KG1 (cell line): ENCODE measurements at regions not wholly inside any gene's neighbourhood (a gene's known extent, or its start where the extent isn't known, plus 50 kb on each side); places are given as distances from the start of the nearest gene placed in this dataset.
"Not testable (repeated sequence)": the region's sequence is repeated elsewhere in the genome, so short reads cannot be mapped to it uniquely, and the experiment has no call there.

Experiments
- DNase-seq: peaks from one replicate; lab custom pipeline; 2025; lab: John Stamatoyannopoulos, UW

GRCh38 chr22:26927821-26928220 is 270.4 kb downstream of the MIAT start:
- no peak for DNase-seq

GRCh38 chr22:26931471-26931870 is 274.1 kb downstream of the MIAT start:
- no peak for DNase-seq

GRCh38 chr22:26933105-26933590 is 275.8 kb downstream of the MIAT start:
- DNase-seq = no peak

GRCh38 chr22:26937213-26937612 is 279.8 kb downstream of the MIAT start:
- no peak for DNase-seq

- no peak for DNase-seq
Observed at GRCh38 chr22:26939466-26939865, 282.1 kb downstream of the MIAT start.

GRCh38 chr22:26941896-26942636 is 284.7 kb downstream of the MIAT start:
- no peak for DNase-seq

- no peak for DNase-seq
Observed at GRCh38 chr22:26942637-26942957, 285.2 kb downstream of the MIAT start.

GRCh38 chr22:26945565-26945964 is 288.2 kb downstream of the MIAT start:
- DNase-seq = no peak

GRCh38 chr22:26949193-26949592 is 291.8 kb downstream of the MIAT start:
- no peak for DNase-seq

- DNase-seq = not testable (repeated sequence)
Observed at GRCh38 chr22:26951139-26951538, 293.8 kb downstream of the MIAT start.

- no peak for DNase-seq
Observed at GRCh38 chr22:26952004-26952403, 294.6 kb downstream of the MIAT start.

GRCh38 chr22:26952451-26953011 is 295.1 kb downstream of the MIAT start:
- no peak for DNase-seq

GRCh38 chr22:26953012-26953883 is 295.9 kb downstream of the MIAT start:
- DNase-seq = no peak

GRCh38 chr22:26956371-26956770 is 299.0 kb downstream of the MIAT start:
- no peak for DNase-seq

GRCh38 chr22:26957176-26957575 is 299.8 kb downstream of the MIAT start:
- DNase-seq = no peak

- no peak for DNase-seq
Observed at GRCh38 chr22:26957897-26958296, 300.5 kb downstream of the MIAT start.

GRCh38 chr22:26958378-26958777 is 301.0 kb downstream of the MIAT start:
- no peak for DNase-seq

- DNase-seq = no peak
Observed at GRCh38 chr22:26964642-26965041, 307.3 kb downstream of the MIAT start.

GRCh38 chr22:26967282-26967681 is 309.9 kb downstream of the MIAT start:
- no peak for DNase-seq

- no peak for DNase-seq
Observed at GRCh38 chr22:26968859-26969523, 311.6 kb downstream of the MIAT start.

GRCh38 chr22:26970809-26971394 is 313.5 kb downstream of the MIAT start:
- DNase-seq = no peak

GRCh38 chr22:26972286-26972685 is 314.9 kb downstream of the MIAT start:
- DNase-seq = no peak
